ENCODE measurements at regions not wholly inside any gene's neighbourhood (a gene's known extent, or its start where the extent isn't known, plus 50 kb on each side); places are given as distances from the start of the nearest gene placed in this dataset.

GRCh38 chr6:28748192-28748591 lies 175.6 kb downstream of the TRIM27 start:
- Histone ChIP-seq H3K4me1 (ENCODE audit: control insufficient read depth in 2 of 2, insufficient read depth in 1 of 2, low read depth in 1 of 2, low read length in 2 of 2) (peaks cover 0 to 1% of the 10 kb centered on the region in 2 donors), H3K23ac (ENCODE audit: low read depth, low read length, poor library complexity) (no peak overlapping the region), H3K36me3 (replicated peaks in 1 of 2; ENCODE audit: control insufficient read depth in 2 of 2, insufficient read depth in 2 of 2, low read length in 2 of 2) (no peaks in the 10 kb centered on the region), H3K18ac (ENCODE audit: low read length) (no peak overlapping the region), H3K4me3 (ENCODE audit: low read length in 2 of 2) (no peak overlapping the region), H4K91ac (ENCODE audit: low read depth, low read length, poor library complexity) (no peak overlapping the region), H2BK12ac (ENCODE audit: low read length) (no peak overlapping the region), H3K9ac (ENCODE audit: low read depth, low read length, poor library complexity) (no peak overlapping the region), H3K14ac (ENCODE audit: low read length) (no peak overlapping the region), H4K8ac (ENCODE audit: low read depth, low read length) (no peak overlapping the region), H3K27me3 (ENCODE audit: control insufficient read depth in 3 of 3, insufficient read depth in 3 of 3, low read depth in 1 of 3, low read length in 3 of 3) (peaks cover 0 to 36% (median 29%) of the 10 kb centered on the region in 3 experiments), H3K4ac (ENCODE audit: low read length) (no peak overlapping the region), H3K4me2 (ENCODE audit: insufficient read depth, low read length, poor library complexity, severe bottlenecking) (no peak overlapping the region), H3K79me1 (ENCODE audit: low read depth, low read length) (no peaks in the 10 kb centered on the region), H2AFZ (ENCODE audit: low read length) (no peak overlapping the region), H2BK120ac (ENCODE audit: low read depth, low read length) (no peak overlapping the region), H3K9me3 (replicated peaks in 1 of 2; ENCODE audit: control insufficient read depth in 2 of 2, insufficient read depth in 1 of 2, low read depth in 1 of 2, low read length in 2 of 2) (no peaks in the 10 kb centered on the region), H2AK5ac (ENCODE audit: low read depth, low read length) (no peak overlapping the region), H2BK15ac (ENCODE audit: low read length) (no peak overlapping the region), H3K27ac (replicated peaks; ENCODE audit: low read length) (no peak overlapping the region), H2BK5ac (ENCODE audit: low read length) (no peak overlapping the region)
- WGBS, 2 donors (ENCODE audit: extremely low coverage in 2 of 2, insufficient read length in 2 of 2, insufficient replicate concordance in 1 of 2), result no CpG with 5 or more reads among the region's 2 CpGs
- DNase-seq (ENCODE audit: low spot score), result no peak

GRCh38 chr6:28750926-28751458 lies 172.8 kb downstream of the TRIM27 start:
- Histone ChIP-seq H3K23ac (ENCODE audit: low read depth, low read length, poor library complexity) (no peak overlapping the region), H3K9ac (ENCODE audit: low read depth, low read length, poor library complexity) (no peak overlapping the region), H2AFZ (ENCODE audit: low read length) (no peak overlapping the region), H3K4me1 (ENCODE audit: control insufficient read depth in 2 of 2, insufficient read depth in 1 of 2, low read depth in 1 of 2, low read length in 2 of 2) (peaks cover 0 to 1% of the 10 kb centered on the region in 2 donors), H3K14ac (ENCODE audit: low read length) (no peak overlapping the region), H3K4me2 (ENCODE audit: insufficient read depth, low read length, poor library complexity, severe bottlenecking) (no peak overlapping the region), H2BK5ac (ENCODE audit: low read length) (no peak overlapping the region), H3K4me3 (ENCODE audit: low read length in 2 of 2) (no peak overlapping the region), H2BK15ac (ENCODE audit: low read length) (no peak overlapping the region), H4K8ac (ENCODE audit: low read depth, low read length) (no peak overlapping the region), H3K18ac (ENCODE audit: low read length) (no peak overlapping the region), H3K27me3 (ENCODE audit: control insufficient read depth in 3 of 3, insufficient read depth in 3 of 3, low read depth in 1 of 3, low read length in 3 of 3) (peaks cover 0 to 20% (median 14%) of the 10 kb centered on the region in 3 experiments), H3K27ac (replicated peaks; ENCODE audit: low read length) (no peak overlapping the region), H3K36me3 (replicated peaks in 1 of 2; ENCODE audit: control insufficient read depth in 2 of 2, insufficient read depth in 2 of 2, low read length in 2 of 2) (no peaks in the 10 kb centered on the region), H3K9me3 (replicated peaks in 1 of 2; ENCODE audit: control insufficient read depth in 2 of 2, insufficient read depth in 1 of 2, low read depth in 1 of 2, low read length in 2 of 2) (no peaks in the 10 kb centered on the region), H2AK5ac (ENCODE audit: low read depth, low read length) (no peak overlapping the region), H3K79me1 (ENCODE audit: low read depth, low read length) (no peaks in the 10 kb centered on the region), H2BK12ac (ENCODE audit: low read length) (no peak overlapping the region), H4K91ac (ENCODE audit: low read depth, low read length, poor library complexity) (no peak overlapping the region), H3K4ac (ENCODE audit: low read length) (no peak overlapping the region), H2BK120ac (ENCODE audit: low read depth, low read length) (no peak overlapping the region)
- DNase-seq (ENCODE audit: low spot score), result no peak
- no CpG with 5 or more reads among the region's 1 CpG for WGBS, 2 donors (ENCODE audit: extremely low coverage in 2 of 2, insufficient read length in 2 of 2, insufficient replicate concordance in 1 of 2)

GRCh38 chr6:28751514-28751913 lies 172.3 kb downstream of the TRIM27 start:
- Histone ChIP-seq H4K91ac (ENCODE audit: low read depth, low read length, poor library complexity) (no peak overlapping the region), H3K4me1 (ENCODE audit: control insufficient read depth in 2 of 2, insufficient read depth in 1 of 2, low read depth in 1 of 2, low read length in 2 of 2) (peaks cover 0 to 1% of the 10 kb centered on the region in 2 donors), H2BK12ac (ENCODE audit: low read length) (no peak overlapping the region), H2BK15ac (ENCODE audit: low read length) (no peak overlapping the region), H2AFZ (ENCODE audit: low read length) (no peak overlapping the region), H3K18ac (ENCODE audit: low read length) (no peak overlapping the region), H3K9ac (ENCODE audit: low read depth, low read length, poor library complexity) (no peak overlapping the region), H2BK5ac (ENCODE audit: low read length) (no peak overlapping the region), H3K27ac (replicated peaks; ENCODE audit: low read length) (no peak overlapping the region), H3K4me3 (ENCODE audit: low read length in 2 of 2) (no peak overlapping the region), H3K9me3 (replicated peaks in 1 of 2; ENCODE audit: control insufficient read depth in 2 of 2, insufficient read depth in 1 of 2, low read depth in 1 of 2, low read length in 2 of 2) (no peaks in the 10 kb centered on the region), H3K4me2 (ENCODE audit: insufficient read depth, low read length, poor library complexity, severe bottlenecking) (no peak overlapping the region), H2AK5ac (ENCODE audit: low read depth, low read length) (no peak overlapping the region), H3K36me3 (replicated peaks in 1 of 2; ENCODE audit: control insufficient read depth in 2 of 2, insufficient read depth in 2 of 2, low read length in 2 of 2) (no peaks in the 10 kb centered on the region), H3K79me1 (ENCODE audit: low read depth, low read length) (no peaks in the 10 kb centered on the region), H3K27me3 (ENCODE audit: control insufficient read depth in 3 of 3, insufficient read depth in 3 of 3, low read depth in 1 of 3, low read length in 3 of 3) (peaks cover 0 to 21% (median 11%) of the 10 kb centered on the region in 3 experiments), H2BK120ac (ENCODE audit: low read depth, low read length) (no peak overlapping the region), H3K14ac (ENCODE audit: low read length) (no peak overlapping the region), H4K8ac (ENCODE audit: low read depth, low read length) (no peak overlapping the region), H3K23ac (ENCODE audit: low read depth, low read length, poor library complexity) (no peak overlapping the region), H3K4ac (ENCODE audit: low read length) (no peak overlapping the region)
- no CpG with 5 or more reads among the region's 12 CpGs for WGBS, 2 donors (ENCODE audit: extremely low coverage in 2 of 2, insufficient read length in 2 of 2, insufficient replicate concordance in 1 of 2)
- no peak for DNase-seq (ENCODE audit: low spot score)

- Histone ChIP-seq H4K8ac (ENCODE audit: low read depth, low read length) (no peak overlapping the region), H2BK120ac (ENCODE audit: low read depth, low read length) (no peak overlapping the region), H2BK5ac (ENCODE audit: low read length) (no peak overlapping the region), H3K4me2 (ENCODE audit: insufficient read depth, low read length, poor library complexity, severe bottlenecking) (no peak overlapping the region), H3K4ac (ENCODE audit: low read length) (no peak overlapping the region), H3K79me1 (ENCODE audit: low read depth, low read length) (no peaks in the 10 kb centered on the region), H2AFZ (ENCODE audit: low read length) (no peak overlapping the region), H2BK12ac (ENCODE audit: low read length) (no peak overlapping the region), H3K23ac (ENCODE audit: low read depth, low read length, poor library complexity) (no peak overlapping the region), H3K27me3 (ENCODE audit: control insufficient read depth in 3 of 3, insufficient read depth in 3 of 3, low read depth in 1 of 3, low read length in 3 of 3) (peaks cover 0 to 21% (median 15%) of the 10 kb centered on the region in 3 experiments), H3K4me1 (ENCODE audit: control insufficient read depth in 2 of 2, insufficient read depth in 1 of 2, low read depth in 1 of 2, low read length in 2 of 2) (peaks cover 0 to 1% of the 10 kb centered on the region in 2 donors), H3K14ac (ENCODE audit: low read length) (no peak overlapping the region), H3K27ac (replicated peaks; ENCODE audit: low read length) (no peak overlapping the region), H3K18ac (ENCODE audit: low read length) (no peak overlapping the region), H4K91ac (ENCODE audit: low read depth, low read length, poor library complexity) (no peak overlapping the region), H2BK15ac (ENCODE audit: low read length) (no peak overlapping the region), H3K9ac (ENCODE audit: low read depth, low read length, poor library complexity) (no peak overlapping the region), H2AK5ac (ENCODE audit: low read depth, low read length) (no peak overlapping the region), H3K36me3 (replicated peaks in 1 of 2; ENCODE audit: control insufficient read depth in 2 of 2, insufficient read depth in 2 of 2, low read length in 2 of 2) (no peaks in the 10 kb centered on the region), H3K4me3 (ENCODE audit: low read length in 2 of 2) (no peak overlapping the region), H3K9me3 (replicated peaks in 1 of 2; ENCODE audit: control insufficient read depth in 2 of 2, insufficient read depth in 1 of 2, low read depth in 1 of 2, low read length in 2 of 2) (no peaks in the 10 kb centered on the region)
- DNase-seq (ENCODE audit: low spot score), result no peak
- WGBS, 2 donors (ENCODE audit: extremely low coverage in 2 of 2, insufficient read length in 2 of 2, insufficient replicate concordance in 1 of 2), result no CpG with 5 or more reads among the region's 2 CpGs
Observed at GRCh38 chr6:28751963-28752350, 171.8 kb downstream of the TRIM27 start.

Measured in neuronal stem cell (in vitro differentiated cells).